NCI-H2196 (cell line): ENCODE measurements at regions not wholly inside any gene's neighbourhood (a gene's known extent, or its start where the extent isn't known, plus 50 kb on each side); places are given as distances from the start of the nearest gene placed in this dataset.

Source experiments
- DNase-seq: peaks from one replicate; lab custom pipeline; 2025; ENCODE audit not compliant: unreplicated experiment; lab: John Stamatoyannopoulos, UW

GRCh38 chr12:73330584-73331351 is 1058.6 kb downstream of the TRHDE start:
- no peak for DNase-seq

- no peak for DNase-seq
Observed at GRCh38 chr12:73341559-73342247, 1069.5 kb downstream of the TRHDE start.

GRCh38 chr12:73342733-73343132 is 1070.6 kb downstream of the TRHDE start:
- DNase-seq = no peak

- no peak for DNase-seq
Observed at GRCh38 chr12:73352826-73353225, 1080.7 kb downstream of the TRHDE start.

GRCh38 chr12:73361156-73361863 is 1089.1 kb downstream of the TRHDE start:
- DNase-seq = no peak

- DNase-seq = no peak
Observed at GRCh38 chr12:73361864-73362230, 1089.7 kb downstream of the TRHDE start.

GRCh38 chr12:73362666-73363065 is 1090.5 kb downstream of the TRHDE start:
- DNase-seq = no peak

- no peak for DNase-seq
Observed at GRCh38 chr12:73372856-73373255, 1100.7 kb downstream of the TRHDE start.

- no peak for DNase-seq
Observed at GRCh38 chr12:73374360-73374759, 1102.2 kb downstream of the TRHDE start.

GRCh38 chr12:73383584-73384222 is 1111.5 kb downstream of the TRHDE start:
- no peak for DNase-seq

GRCh38 chr12:73384592-73384991 is 1112.4 kb downstream of the TRHDE start:
- no peak for DNase-seq

GRCh38 chr12:73390261-73390660 is 1118.1 kb downstream of the TRHDE start:
- no peak for DNase-seq

- DNase-seq = no peak
Observed at GRCh38 chr12:73413051-73413450, 1124.6 kb upstream of the ATXN7L3B start.

GRCh38 chr12:73413974-73414373 is 1123.7 kb upstream of the ATXN7L3B start:
- no peak for DNase-seq

- DNase-seq = no peak
Observed at GRCh38 chr12:73414926-73415325, 1122.7 kb upstream of the ATXN7L3B start.

GRCh38 chr12:73418541-73418940 is 1119.1 kb upstream of the ATXN7L3B start:
- DNase-seq = no peak

- DNase-seq = no peak
Observed at GRCh38 chr12:73421832-73422231, 1115.8 kb upstream of the ATXN7L3B start.

GRCh38 chr12:73424484-73424883 is 1113.2 kb upstream of the ATXN7L3B start:
- DNase-seq = no peak

- DNase-seq = no peak
Observed at GRCh38 chr12:73445658-73446324, 1091.8 kb upstream of the ATXN7L3B start.

GRCh38 chr12:73452672-73453469 is 1084.8 kb upstream of the ATXN7L3B start:
- DNase-seq = no peak
